GM12878 (cell line): ENCODE measurements at regions not wholly inside any gene's neighbourhood (a gene's known extent, or its start where the extent isn't known, plus 50 kb on each side); places are given as distances from the start of the nearest gene placed in this dataset.

Experiments used
- ATAC-seq: fragments of 200-7000 bp; cut with Tn5 transposase; 3 replicates; pipeline ENCODE4 v1.9.1; 2020; ENCODE audit warnings: mild to moderate bottlenecking, moderate library complexity
- BruUV-seq: library from RNA; stranded (reverse); fragments of 400-500 nt; replicated peaks from 2 replicates; lab custom pipeline; 2021; lab: Mats Ljungman, UMichigan
- CTCF ChIA-PET: fragments of 300-600 bp; sonication (Branson Sonifier 250); formaldehyde crosslinking; extraction: SDS; loops from one replicate; lab custom pipeline; 2021; ENCODE audit warnings: inconsistent platforms; lab: Yijun Ruan, JAX
- POLR2A ChIA-PET: fragments of 350-600 bp; formaldehyde crosslinking; extraction: SDS; loops from one replicate; lab custom pipeline; 2021; ENCODE audit warnings: inconsistent platforms; lab: Charles Lee
- RAD21 ChIA-PET: fragments of 300-600 bp; sonication (Branson Sonifier 250); formaldehyde crosslinking; loops from one replicate; lab custom pipeline; 2023; ENCODE audit warnings: antibody characterized with exemption; ENCODE audit not compliant: unreplicated experiment; lab: Charles Lee
- SMC1A ChIA-PET: fragments of 300-600 bp; sonication (Branson Sonifier 250); formaldehyde crosslinking; loops from one replicate; lab custom pipeline; 2023; ENCODE audit not compliant: unreplicated experiment, uncharacterized antibody; lab: Charles Lee
- DNase-seq: peaks from one replicate; pipeline ENCODE4 v3.0.0-alpha.2; 2011; ENCODE audit warnings: low read depth, low spot score
- FAIRE-seq: peaks from 3 replicates; lab custom pipeline; 2011; peaks lifted over from hg19 to GRCh38; lab: Jason Lieb, UNC
- H2AFZ ChIP-seq: 2 replicates; pipeline ENCODE4 v1.6.0; 2011; ENCODE audit warnings: low read depth, low read length, control low read depth; ENCODE audit not compliant: control insufficient read depth
- H3K27ac ChIP-seq: 2 replicates; pipeline ENCODE4 v1.5.1; 2011; ENCODE audit warnings: control low read depth; ENCODE audit not compliant: control insufficient read depth, insufficient read depth
- H3K27me3 ChIP-seq, 2 experiments: replicated peaks in 1 of 2; 2 replicates each; pipeline versions ENCODE4 v1.6.0 to v1.6.1; 2011; ENCODE audit warnings: low read length in 1 of 2; ENCODE audit not compliant: control insufficient read depth in 2 of 2, insufficient read depth in 2 of 2
- H3K36me3 ChIP-seq, 2 experiments: 2 replicates each; pipeline ENCODE4 v1.5.1; 2011; ENCODE audit warnings: low read length in 1 of 2; ENCODE audit not compliant: control insufficient read depth in 2 of 2, insufficient read depth in 2 of 2
- H3K4me1 ChIP-seq: 2 replicates; pipeline ENCODE4 v1.6.1; 2011; ENCODE audit warnings: mild to moderate bottlenecking, low read length, moderate library complexity, mixed read lengths; ENCODE audit not compliant: control insufficient read depth, insufficient read depth
- H3K4me2 ChIP-seq: 2 replicates; pipeline ENCODE4 v1.6.0; 2011; ENCODE audit warnings: control low read depth; ENCODE audit not compliant: control insufficient read depth, insufficient read depth
- H3K4me3 ChIP-seq: fragments of 200-600 bp; sonication (generic); 2 replicates; pipeline ENCODE4 v1.5.1; 2016
- H3K79me2 ChIP-seq: 2 replicates; pipeline ENCODE4 v1.6.0; 2011; ENCODE audit warnings: low read length; ENCODE audit not compliant: control insufficient read depth, insufficient read depth
- H3K9ac ChIP-seq: 2 replicates; pipeline ENCODE4 v1.8.0; 2011; ENCODE audit warnings: low read length, control low read depth, mixed read lengths; ENCODE audit not compliant: control insufficient read depth, insufficient read depth
- H3K9me3 ChIP-seq: replicated peaks from 3 replicates; pipeline ENCODE4 v1.5.1; 2011; ENCODE audit warnings: mild to moderate bottlenecking, low read length; ENCODE audit not compliant: control insufficient read depth, insufficient read depth
- H4K20me1 ChIP-seq: 2 replicates; pipeline ENCODE4 v1.6.0; 2011; ENCODE audit not compliant: control insufficient read depth, insufficient read depth
- BCL3 ChIP-seq: IDR thresholded peaks from 2 replicates; pipeline ENCODE4 v1.6.1; 2011; ENCODE audit warnings: borderline replicate concordance, low read depth, mild to moderate bottlenecking, moderate library complexity, low read length; ENCODE audit not compliant: insufficient read depth, poor library complexity, severe bottlenecking
- CHD2 ChIP-seq: IDR thresholded peaks from 2 replicates; pipeline ENCODE4 v1.6.1; 2011; ENCODE audit warnings: low read depth, low read length, improper control_type of control experiment, borderline replicate concordance
- MAX ChIP-seq: IDR thresholded peaks from 2 replicates; pipeline ENCODE4 v1.6.1; 2012; ENCODE audit warnings: low read depth, low read length, improper control_type of control experiment
- MEF2A ChIP-seq: IDR thresholded peaks from 2 replicates; pipeline ENCODE4 v1.6.1; 2011; ENCODE audit warnings: low read depth, mild to moderate bottlenecking, low read length, moderate library complexity; ENCODE audit not compliant: insufficient read depth
- MYB ChIP-seq: fragments of 150-350 bp; IDR thresholded peaks from 2 replicates; pipeline ENCODE4 v1.6.1; 2014; ENCODE audit warnings: mild to moderate bottlenecking, low read depth, low read length, borderline replicate concordance
- NRF1 ChIP-seq: conservative IDR thresholded peaks from 2 replicates; pipeline ENCODE4 v1.6.1; 2011; ENCODE audit warnings: mild to moderate bottlenecking, low read depth, low read length, improper control_type of control experiment
- PBX3 ChIP-seq: IDR thresholded peaks from 2 replicates; pipeline ENCODE4 v1.6.1; 2011; ENCODE audit warnings: mild to moderate bottlenecking, low read depth, low read length, moderate library complexity; ENCODE audit not compliant: insufficient replicate concordance
- RCOR1 ChIP-seq: conservative IDR thresholded peaks from 2 replicates; pipeline ENCODE4 v1.6.1; 2012; ENCODE audit warnings: low read depth, low read length, improper control_type of control experiment
- SMARCA5 ChIP-seq: fragments of 450-650 bp; IDR thresholded peaks from 2 replicates; pipeline ENCODE4 v1.6.1; 2017; ENCODE audit warnings: mild to moderate bottlenecking
- SPI1 ChIP-seq: IDR thresholded peaks from 2 replicates; pipeline ENCODE4 v1.6.1; 2011; ENCODE audit warnings: low read depth, mild to moderate bottlenecking, low read length, moderate library complexity, borderline replicate concordance; ENCODE audit not compliant: insufficient read depth
- TARDBP ChIP-seq: IDR thresholded peaks from 2 replicates; pipeline ENCODE4 v1.6.1; 2016; ENCODE audit warnings: borderline replicate concordance
- ZNF207 ChIP-seq: fragments of 450-650 bp; IDR thresholded peaks from 2 replicates; pipeline ENCODE4 v1.6.1; 2014; ENCODE audit warnings: antibody characterized with exemption, mild to moderate bottlenecking, borderline replicate concordance
- ZNF24 ChIP-seq: fragments of 450-650 bp; IDR thresholded peaks from 2 replicates; pipeline ENCODE4 v1.6.1; 2017; ENCODE audit warnings: antibody characterized with exemption, mild to moderate bottlenecking
- WGBS: methylation state at CpG from one replicate; pipeline ENCODE4 v1.1.6; 2016; ENCODE audit warnings: low lambda C conversion rate; ENCODE audit not compliant: insufficient replicate concordance, insufficient coverage; ENCODE audit errors: missing lambda C conversion rate; 5-methylcytosine and 5-hydroxymethylcytosine counted together
- in situ Hi-C: fragments of 300-500 bp; cut with MboI; formaldehyde crosslinking; loops from 9 replicates; pipeline ENCODE4 v1.14.3; 2018; ENCODE audit warnings: mixed read lengths
- intact Hi-C: fragments of 100-400 bp; cut with micrococcal nuclease; formaldehyde crosslinking; loops from one replicate; pipeline ENCODE4 v1.14.2; 2022; ENCODE audit not compliant: unreplicated experiment

GRCh38 chr13:54787754-54788153 is 1759.1 kb downstream of the OLFM4 start:
- Histone ChIP-seq H3K36me3 (no peaks in the 10 kb centered on the region), H3K9me3 (no peaks in the 10 kb centered on the region; the same call in 2 of the 3 replicates), H3K27me3 (no peaks in the 10 kb centered on the region), H3K4me2 (no peak overlapping the region), H2AFZ (no peak overlapping the region), H3K4me3 (no peak overlapping the region), H3K4me1 (no peaks in the 10 kb centered on the region), H3K9ac (no peak overlapping the region), H3K79me2 (no peaks in the 10 kb centered on the region), H3K27ac (no peak overlapping the region), H4K20me1 (no peaks in the 10 kb centered on the region)
- intact Hi-C loops: no loop called here
- POLR2A ChIA-PET: no interaction called here
- SMC1A ChIA-PET: no interaction called here
- ATAC-seq: no peak
- TF ChIP-seq ZNF24 (no peak), TARDBP (no peak), RCOR1 (no peak), NRF1 (no peak), MYB (no peak), ZNF207 (no peak)
- no TSS peak for BruUV-seq
- 20% methylated on average over 9 of the region's 12 CpGs for WGBS
- RAD21 ChIA-PET: no interaction called here
- in situ Hi-C loops: no loop called here
- no peak for DNase-seq
- FAIRE-seq: no peak
- CTCF ChIA-PET: interaction anchor here (1.3 kb wide), 1 partner anchor 19 kb away, joined by 3 read pairs; no protein-coding TSS in a partner anchor

GRCh38 chr13:54799621-54800226 is 1771.1 kb downstream of the OLFM4 start:
- Histone ChIP-seq H4K20me1 (no peaks in the 10 kb centered on the region), H3K9me3 (no peaks in the 10 kb centered on the region), H3K4me2 (no peak overlapping the region), H3K9ac (no peak overlapping the region), H3K4me3 (no peak overlapping the region), H3K4me1 (no peaks in the 10 kb centered on the region), H2AFZ (no peak overlapping the region), H3K27ac (no peak overlapping the region), H3K36me3 (no peaks in the 10 kb centered on the region), H3K79me2 (no peaks in the 10 kb centered on the region), H3K27me3 (no peaks in the 10 kb centered on the region)
- CTCF ChIA-PET: no interaction called here
- in situ Hi-C loops (no loop called here), intact Hi-C loops (no loop called here)
- no TSS peak for BruUV-seq
- no peak for ATAC-seq
- no peak for DNase-seq
- RAD21 ChIA-PET: no interaction called here
- TF ChIP-seq PBX3: no peak
- no peak for TF ChIP-seq BCL3
- no peak for TF ChIP-seq SPI1
- no peak for TF ChIP-seq SMARCA5
- TF ChIP-seq MEF2A: no peak
- no peak for TF ChIP-seq MAX
- TF ChIP-seq CHD2: no peak
- FAIRE-seq: no peak
- WGBS: 59% methylated on average over 36 of the region's 37 CpGs
- SMC1A ChIA-PET: no interaction called here
- POLR2A ChIA-PET: no interaction called here
